Endothelial cell of umbilical vein (primary cell): ENCODE measurements at regions not wholly inside any gene's neighbourhood (a gene's known extent, or its start where the extent isn't known, plus 50 kb on each side); places are given as distances from the start of the nearest gene placed in this dataset.

ENCODE experiments used
- BruUV-seq: library from RNA; stranded (reverse); fragments of 400-500 nt; replicated peaks from 2 replicates; lab custom pipeline; 2021; lab: Mats Ljungman, UMichigan
- CTCF ChIA-PET: fragments of 300-600, 350-600 bp; sonication (Branson Sonifier 250); formaldehyde crosslinking; loops from one replicate; lab custom pipeline; 2021; ENCODE audit warnings: antibody characterized with exemption, inconsistent platforms; lab: Charles Lee
- POLR2A ChIA-PET: fragments of 300-600, 350-600 bp; sonication (Branson Sonifier 250); formaldehyde crosslinking; loops from one replicate; lab custom pipeline; 2021; ENCODE audit warnings: antibody characterized with exemption, inconsistent platforms; lab: Charles Lee
- DNase-seq: peaks from one replicate; pipeline ENCODE4 v3.0.0-alpha.2; 2011; ENCODE audit warnings: low read depth, low spot score
- FAIRE-seq: peaks from 2 replicates; lab custom pipeline; 2011; peaks lifted over from hg19 to GRCh38; lab: Jason Lieb, UNC
- H2AFZ ChIP-seq: 2 replicates; pipeline ENCODE4 v1.6.0; 2012; ENCODE audit warnings: low read depth, low read length, control low read depth, inconsistent platforms
- H3K27ac ChIP-seq: 2 replicates; pipeline ENCODE4 v1.5.1; 2011; ENCODE audit warnings: low read depth, mild to moderate bottlenecking, control low read depth, low read length, moderate library complexity; ENCODE audit not compliant: insufficient read depth
- H3K27me3 ChIP-seq, 2 experiments: 2 replicates each; pipeline versions ENCODE4 v1.6.0 to v1.6.1; 2011; ENCODE audit warnings: low read length in 2 of 2, mixed read lengths in 1 of 2; ENCODE audit not compliant: control insufficient read depth in 2 of 2, insufficient read depth in 2 of 2
- H3K36me3 ChIP-seq, 2 experiments: 2 replicates in 1 of 2; 3 replicates in 1 of 2; pipeline ENCODE4 v1.5.1; 2011; ENCODE audit warnings: low read length in 2 of 2, mild to moderate bottlenecking in 1 of 2, moderate library complexity in 1 of 2; ENCODE audit not compliant: control insufficient read depth in 2 of 2, insufficient read depth in 2 of 2; ENCODE audit errors: extremely low read depth in 1 of 2
- H3K4me1 ChIP-seq: 3 replicates; pipeline ENCODE4 v1.5.1; 2011; ENCODE audit warnings: mild to moderate bottlenecking, low read length; ENCODE audit not compliant: control insufficient read depth, insufficient read depth; ENCODE audit errors: extremely low read depth
- H3K4me2 ChIP-seq: 2 replicates; pipeline ENCODE4 v1.6.1; 2011; ENCODE audit warnings: low read length, control low read depth, mixed read lengths; ENCODE audit not compliant: insufficient read depth
- H3K4me3 ChIP-seq, 3 experiments: fragments of 200-600 bp in 1 of 3; sonication (generic), shearing (Covaris generic) in 1 of 3; replicated peaks in 1 of 3; 2 replicates each; pipeline ENCODE4 v1.5.1; 2011 to 2016; ENCODE audit warnings: control low read depth in 3 of 3, low read length in 3 of 3, mild to moderate bottlenecking in 2 of 3, inconsistent platforms in 1 of 3, low read depth in 1 of 3, moderate library complexity in 1 of 3; ENCODE audit not compliant: insufficient read depth in 1 of 3
- H3K79me2 ChIP-seq: 2 replicates; pipeline ENCODE4 v1.6.0; 2012; ENCODE audit warnings: low read length, inconsistent platforms; ENCODE audit not compliant: control insufficient read depth, insufficient read depth
- H3K9ac ChIP-seq: replicated peaks from 2 replicates; pipeline ENCODE3; 2011; ENCODE audit warnings: low read length, control low read depth; ENCODE audit not compliant: insufficient read depth; ENCODE audit errors: extremely low read depth
- H3K9me1 ChIP-seq: replicated peaks from 3 replicates; pipeline ENCODE4 v1.6.0; 2011; ENCODE audit warnings: mild to moderate bottlenecking, low read length; ENCODE audit not compliant: control insufficient read depth, insufficient read depth; ENCODE audit errors: extremely low read depth
- H3K9me3 ChIP-seq: replicated peaks from 2 replicates; pipeline ENCODE4 v1.5.1; 2012; ENCODE audit warnings: low read length, inconsistent platforms; ENCODE audit not compliant: control insufficient read depth, insufficient read depth
- H4K20me1 ChIP-seq: replicated peaks from 2 replicates; pipeline ENCODE3; 2011; ENCODE audit warnings: mild to moderate bottlenecking, low read length; ENCODE audit not compliant: control insufficient read depth, insufficient read depth; ENCODE audit errors: extremely low read depth
- CTCF ChIP-seq, 2 donors: IDR thresholded peaks; 1 replicate in 1 of 2; 2 replicates in 1 of 2; pipeline ENCODE4 v1.5.1; 2011; ENCODE audit warnings: low read length in 2 of 2, mild to moderate bottlenecking in 2 of 2, moderate library complexity in 2 of 2, control low read depth in 1 of 2, inconsistent platforms in 1 of 2, low read depth in 1 of 2; ENCODE audit not compliant: insufficient read depth in 1 of 2; ENCODE audit errors: extremely low read depth in 1 of 2
- EZH2 ChIP-seq: IDR thresholded peaks from 2 replicates; pipeline ENCODE4 v1.6.1; 2012; ENCODE audit warnings: borderline replicate concordance, low read depth, mild to moderate bottlenecking, moderate library complexity, low read length, inconsistent platforms; ENCODE audit not compliant: severe bottlenecking
- GATA2 ChIP-seq: IDR thresholded peaks from 2 replicates; pipeline ENCODE4 v1.7.0; 2011; ENCODE audit warnings: low read depth, mild to moderate bottlenecking, moderate library complexity, mixed read lengths, low read length; ENCODE audit not compliant: insufficient read length, insufficient read depth
- JUN ChIP-seq: IDR thresholded peaks from 2 replicates; pipeline ENCODE4 v1.6.1; 2011; ENCODE audit warnings: borderline replicate concordance, low read depth; ENCODE audit not compliant: insufficient read length, insufficient read depth
- MAX ChIP-seq: IDR thresholded peaks from 2 replicates; pipeline ENCODE4 v1.6.1; 2011; ENCODE audit not compliant: insufficient read depth, insufficient read length
- MYC ChIP-seq: IDR thresholded peaks from one replicate; pipeline ENCODE4 v1.6.1; 2011; ENCODE audit warnings: mild to moderate bottlenecking, low read depth, low read length
- POLR2A ChIP-seq: IDR thresholded peaks from 2 replicates; pipeline ENCODE4 v1.6.1; 2012; ENCODE audit warnings: low read depth, mild to moderate bottlenecking, control low read depth, low read length
- POLR2AphosphoS5 ChIP-seq: IDR thresholded peaks from 2 replicates; pipeline ENCODE4 v1.6.1; 2012; ENCODE audit warnings: low read depth, mild to moderate bottlenecking, control low read depth, low read length, moderate library complexity; ENCODE audit not compliant: insufficient read depth
- dilution Hi-C: fragments of 300-500 bp; cut with MboI; formaldehyde crosslinking; loops from one replicate; pipeline ENCODE4 v1.15.0; 2019; ENCODE audit warnings: low sequenced_read_pairs; ENCODE audit not compliant: extremely low pct_ligation_motif_present
- intact Hi-C: fragments of 100-400 bp; cut with micrococcal nuclease; formaldehyde crosslinking; loops from one replicate; pipeline ENCODE4 v1.10.0; 2022

- no peak overlapping the region for H3K4me2 ChIP-seq
- H2AFZ ChIP-seq, result no peak overlapping the region
- H3K79me2 ChIP-seq, result no peaks in the 10 kb centered on the region
- DNase-seq (no peak), FAIRE-seq (no peak)
- H3K9me1 ChIP-seq, result no peaks in the 10 kb centered on the region
- no peaks in the 10 kb centered on the region for H4K20me1 ChIP-seq
- no peaks in the 10 kb centered on the region for H3K27me3 ChIP-seq
- no peak overlapping the region for H3K4me3 ChIP-seq
- H3K4me1 ChIP-seq, result peaks cover 19% of the 10 kb centered on the region
- H3K27ac ChIP-seq, result no peak overlapping the region
- intact Hi-C loops, result no loop called here
- no TSS peak for BruUV-seq
- POLR2A ChIA-PET, result no interaction called here
- dilution Hi-C loops, result no loop called here
- H3K9me3 ChIP-seq, result no peaks in the 10 kb centered on the region
- CTCF ChIA-PET, result interaction anchor here (0.5 kb wide), 1 partner anchor 23 kb away, joined by 3 read pairs; no protein-coding TSS in a partner anchor
- H3K9ac ChIP-seq, result no peak overlapping the region
- TF ChIP-seq GATA2, result no peak
- TF ChIP-seq JUN, result no peak
- TF ChIP-seq CTCF (IDR thresholded peaks at IDR 0.05; ENCODE audit: extremely low read depth in 1 of 2, insufficient read depth in 1 of 2, low read depth in 1 of 2, low read length in 2 of 2), result no peak
- TF ChIP-seq EZH2, result no peak
- no peak for TF ChIP-seq POLR2A
- no peak for TF ChIP-seq POLR2AphosphoS5
- no peak for TF ChIP-seq MAX
- TF ChIP-seq MYC, result no peak
- H3K36me3 ChIP-seq, result no peaks in the 10 kb centered on the region
Measured at GRCh38 chr4:11973270-11973669, 544.6 kb upstream of the HS3ST1 start.
